ENCODE measurements at regions not wholly inside any gene's neighbourhood (a gene's known extent, or its start where the extent isn't known, plus 50 kb on each side); places are given as distances from the start of the nearest gene placed in this dataset.

GRCh38 chr4:119940557-119940956 lies 126.1 kb downstream of the MAD2L1 start:
- intact Hi-C loops (cut with DNase I) = no loop called here

GRCh38 chr4:119939071-119939995 lies 127.3 kb downstream of the MAD2L1 start:
- H3K4me3 ChIP-seq = peak overlapping the region; percentile 9 to 55 (median 46)

More at GRCh38 chr4:119940557-119940956, 126.1 kb downstream of the MAD2L1 start:
- no peaks in the 10 kb centered on the region for H3K27me3 ChIP-seq
- H3K27ac ChIP-seq = peak overlapping the region in 11 of 12 donors; percentile 73 to 92 (median 82)
- WGBS, 4 donors = 35 to 57% (median 39%) methylated on average over 1 of the region's 1 CpG
- H3K9me3 ChIP-seq = no peaks in the 10 kb centered on the region
- DNase-seq = no peak
- no peaks in the 10 kb centered on the region for H3K36me3 ChIP-seq
- peak overlapping the region in 11 of 12 donors; percentile 22 to 55 (median 47) for H3K4me3 ChIP-seq
- peaks cover 0 to 19% (median 7%) of the 10 kb centered on the region in 12 donors for H3K4me1 ChIP-seq
- no peak for TF ChIP-seq CTCF (IDR thresholded peaks at IDR 0.05)
- peak in 1 of 4 donors; percentile 32 for ATAC-seq

GRCh38 chr4:119937746-119938145 lies 128.9 kb downstream of the MAD2L1 start:
- H3K9me3 ChIP-seq = no peaks in the 10 kb centered on the region
- intact Hi-C loops (cut with DNase I) = loop anchor here in 1 of 10 donors (5.0 kb wide), 1 partner anchor 205 kb away; no protein-coding TSS in a partner anchor
- peaks cover 0 to 19% (median 7%) of the 10 kb centered on the region in 12 donors for H3K4me1 ChIP-seq
- no peak overlapping the region for H3K4me3 ChIP-seq
- no peaks in the 10 kb centered on the region for H3K36me3 ChIP-seq
- ATAC-seq (no peak), DNase-seq (no peak)
- H3K27ac ChIP-seq = no peak overlapping the region
- H3K27me3 ChIP-seq = no peaks in the 10 kb centered on the region
- TF ChIP-seq POLR2A (IDR thresholded peaks at IDR 0.05) (no peak), CTCF (IDR thresholded peaks at IDR 0.05) (no peak)

More at GRCh38 chr4:119939071-119939995, 127.3 kb downstream of the MAD2L1 start:
- Histone ChIP-seq H3K4me1 (peaks cover 0 to 19% (median 7%) of the 10 kb centered on the region in 12 donors), H3K27ac (peak overlapping the region; percentile 65 to 92 (median 80)), H3K36me3 (no peaks in the 10 kb centered on the region), H3K27me3 (no peaks in the 10 kb centered on the region), H3K9me3 (no peaks in the 10 kb centered on the region)
- DNase-seq = peak in 4 of 5 donors; percentile 23 to 45 (median 36)
- intact Hi-C loops (cut with DNase I) = loop anchor here in 1 of 10 donors (5.0 kb wide), 1 partner anchor 207 kb away; no protein-coding TSS in a partner anchor
- peak; percentile 90 to 94 (median 92) for ATAC-seq
- WGBS, 4 donors = 32 to 43% (median 38%) methylated on average over 6 of the region's 6 CpGs
- TF ChIP-seq POLR2A (IDR thresholded peaks at IDR 0.05) = no peak
- no peak for TF ChIP-seq CTCF (IDR thresholded peaks at IDR 0.05)

GRCh38 chr4:119933606-119934005 lies 133.0 kb downstream of the MAD2L1 start:
- TF ChIP-seq CTCF (IDR thresholded peaks at IDR 0.05) = no peak
- no peak for TF ChIP-seq POLR2A (IDR thresholded peaks at IDR 0.05)
- no peaks in the 10 kb centered on the region for H3K9me3 ChIP-seq
- peaks cover 0 to 6% (median under 1%) of the 10 kb centered on the region in 12 donors for H3K4me1 ChIP-seq
- H3K4me3 ChIP-seq = no peak overlapping the region
- H3K27ac ChIP-seq = no peak overlapping the region
- H3K36me3 ChIP-seq = no peaks in the 10 kb centered on the region
- ATAC-seq (no peak), DNase-seq (no peak)
- no peaks in the 10 kb centered on the region for H3K27me3 ChIP-seq
- WGBS, 4 donors = 96 to 100% (median 98%) methylated on average over 1 of the region's 1 CpG
- intact Hi-C loops (cut with DNase I) = no loop called here
